Astrocyte (in vitro differentiated cells and primary cell): ENCODE measurements at regions not wholly inside any gene's neighbourhood (a gene's known extent, or its start where the extent isn't known, plus 50 kb on each side); places are given as distances from the start of the nearest gene placed in this dataset.

Experiments used
- DNase-seq: peaks from one replicate; pipeline ENCODE4 v3.0.0-alpha.2; 2010; ENCODE audit warnings: low read depth
- FAIRE-seq: peaks from 2 replicates; lab custom pipeline; 2011; peaks lifted over from hg19 to GRCh38; lab: Jason Lieb, UNC
- H2AFZ ChIP-seq: 2 replicates; pipeline ENCODE4 v1.6.0; 2012; ENCODE audit warnings: low read depth, low read length, inconsistent platforms
- H3K27ac ChIP-seq: 2 replicates; pipeline ENCODE4 v1.5.1; 2011; ENCODE audit warnings: low read depth, low read length, inconsistent platforms
- H3K27me3 ChIP-seq: 2 replicates; pipeline ENCODE4 v1.6.0; 2011; ENCODE audit warnings: low read length, inconsistent platforms; ENCODE audit not compliant: insufficient read depth
- H3K36me3 ChIP-seq: 2 replicates; pipeline ENCODE4 v1.5.1; 2011; ENCODE audit warnings: low read length, inconsistent platforms; ENCODE audit not compliant: insufficient read depth
- H3K4me1 ChIP-seq: 2 replicates; pipeline ENCODE4 v1.5.1; 2011; ENCODE audit warnings: low read length, inconsistent platforms; ENCODE audit not compliant: insufficient read depth
- H3K4me2 ChIP-seq: 2 replicates; pipeline ENCODE4 v1.6.0; 2012; ENCODE audit warnings: low read length, inconsistent platforms
- H3K4me3 ChIP-seq: 2 replicates; pipeline ENCODE4 v1.5.1; 2011; ENCODE audit warnings: low read depth, mild to moderate bottlenecking, low read length, inconsistent platforms; ENCODE audit not compliant: insufficient read depth
- H3K79me2 ChIP-seq: 2 replicates; pipeline ENCODE4 v1.6.0; 2012; ENCODE audit warnings: mild to moderate bottlenecking, low read length, inconsistent platforms; ENCODE audit not compliant: insufficient read depth
- H3K9ac ChIP-seq: 2 replicates; pipeline ENCODE4 v1.6.0; 2012; ENCODE audit warnings: mild to moderate bottlenecking, low read length, inconsistent platforms
- H3K9me3 ChIP-seq: 2 replicates; pipeline ENCODE4 v1.5.1; 2012; ENCODE audit warnings: low read depth, mild to moderate bottlenecking, low read length, inconsistent platforms; ENCODE audit not compliant: insufficient read depth
- H4K20me1 ChIP-seq: 2 replicates; pipeline ENCODE4 v1.6.0; 2012; ENCODE audit warnings: low read length, inconsistent platforms; ENCODE audit not compliant: insufficient read depth
- H3K27ac Mint-ChIP-seq: one replicate; pipeline ENCODE4 v1.8.0; 2021; ENCODE audit warnings: mild to moderate bottlenecking, mixed read lengths; ENCODE audit not compliant: unreplicated experiment
- H3K27me3 Mint-ChIP-seq: one replicate; pipeline ENCODE4 v1.8.0; 2021; ENCODE audit warnings: low read depth, mixed read lengths; ENCODE audit not compliant: unreplicated experiment
- H3K36me3 Mint-ChIP-seq: one replicate; pipeline ENCODE4 v1.8.0; 2021; ENCODE audit warnings: low read depth, mixed read lengths; ENCODE audit not compliant: unreplicated experiment
- H3K4me1 Mint-ChIP-seq: one replicate; pipeline ENCODE4 v1.8.0; 2021; ENCODE audit warnings: low read depth, mixed read lengths; ENCODE audit not compliant: unreplicated experiment
- H3K4me3 Mint-ChIP-seq: one replicate; pipeline ENCODE4 v1.8.0; 2021; ENCODE audit warnings: mild to moderate bottlenecking, moderate library complexity, mixed read lengths; ENCODE audit not compliant: unreplicated experiment
- H3K9me3 Mint-ChIP-seq: one replicate; pipeline ENCODE4 v1.8.0; 2021; ENCODE audit warnings: mild to moderate bottlenecking, mixed read lengths; ENCODE audit not compliant: unreplicated experiment
- EZH2 ChIP-seq: IDR thresholded peaks from 2 replicates; pipeline ENCODE4 v1.6.1; 2012; ENCODE audit warnings: mild to moderate bottlenecking, low read length, inconsistent platforms; ENCODE audit not compliant: insufficient read depth
- TF ChIP-seq, protein P1 (sequence below): IDR thresholded peaks from 2 replicates; pipeline ENCODE4 v1.5.1; 2011; ENCODE audit warnings: low read depth, mild to moderate bottlenecking, inconsistent platforms, low read length, moderate library complexity; ENCODE audit not compliant: insufficient read depth

DNA sequence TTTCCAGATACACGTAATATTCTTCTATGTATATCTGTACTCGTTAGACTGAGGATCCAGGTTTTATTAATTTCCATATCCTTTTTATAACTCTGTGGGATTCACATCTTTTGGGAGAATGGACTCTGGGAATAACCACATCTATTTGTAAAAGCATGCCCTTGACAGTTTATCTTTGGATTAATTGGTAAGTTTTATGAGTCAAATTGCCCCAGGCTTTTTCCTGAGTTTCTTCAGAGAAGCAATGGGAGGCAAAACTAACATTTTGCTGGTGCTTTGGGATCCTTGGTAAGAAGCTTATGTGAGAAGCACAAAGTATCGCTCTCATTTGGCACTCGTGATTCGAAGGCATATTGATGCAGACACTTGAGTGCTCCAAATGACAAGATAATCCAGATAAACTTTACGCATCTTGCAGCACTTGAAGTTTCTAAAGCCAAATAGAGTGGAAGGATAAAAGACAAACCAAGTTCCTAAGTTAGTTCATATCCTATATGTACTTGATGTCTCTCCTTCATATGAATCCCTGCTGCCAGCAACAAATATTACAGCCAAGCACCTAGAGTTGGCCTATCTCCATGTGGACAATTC is 324.7 kb downstream of the TLE4 start:
- no peak overlapping the region for H3K9ac ChIP-seq
- H3K4me3 ChIP-seq: no peak overlapping the region
- FAIRE-seq: no peak
- no peak overlapping the region for H3K27ac Mint-ChIP-seq
- no peak for DNase-seq
- no peaks in the 10 kb centered on the region for H3K36me3 Mint-ChIP-seq
- no peaks in the 10 kb centered on the region for H3K9me3 Mint-ChIP-seq
- H2AFZ ChIP-seq: no peak overlapping the region
- H3K9me3 ChIP-seq: no peaks in the 10 kb centered on the region
- H3K4me1 Mint-ChIP-seq: no peaks in the 10 kb centered on the region
- H3K36me3 ChIP-seq: no peaks in the 10 kb centered on the region
- peaks cover 3% of the 10 kb centered on the region for H3K27me3 ChIP-seq
- no peak overlapping the region for H3K4me3 Mint-ChIP-seq
- H3K27ac ChIP-seq: no peak overlapping the region
- H3K27me3 Mint-ChIP-seq: peaks cover 2% of the 10 kb centered on the region
- H3K4me1 ChIP-seq: no peaks in the 10 kb centered on the region
- no peak for TF ChIP-seq EZH2
- TF ChIP-seq, protein P1, sequence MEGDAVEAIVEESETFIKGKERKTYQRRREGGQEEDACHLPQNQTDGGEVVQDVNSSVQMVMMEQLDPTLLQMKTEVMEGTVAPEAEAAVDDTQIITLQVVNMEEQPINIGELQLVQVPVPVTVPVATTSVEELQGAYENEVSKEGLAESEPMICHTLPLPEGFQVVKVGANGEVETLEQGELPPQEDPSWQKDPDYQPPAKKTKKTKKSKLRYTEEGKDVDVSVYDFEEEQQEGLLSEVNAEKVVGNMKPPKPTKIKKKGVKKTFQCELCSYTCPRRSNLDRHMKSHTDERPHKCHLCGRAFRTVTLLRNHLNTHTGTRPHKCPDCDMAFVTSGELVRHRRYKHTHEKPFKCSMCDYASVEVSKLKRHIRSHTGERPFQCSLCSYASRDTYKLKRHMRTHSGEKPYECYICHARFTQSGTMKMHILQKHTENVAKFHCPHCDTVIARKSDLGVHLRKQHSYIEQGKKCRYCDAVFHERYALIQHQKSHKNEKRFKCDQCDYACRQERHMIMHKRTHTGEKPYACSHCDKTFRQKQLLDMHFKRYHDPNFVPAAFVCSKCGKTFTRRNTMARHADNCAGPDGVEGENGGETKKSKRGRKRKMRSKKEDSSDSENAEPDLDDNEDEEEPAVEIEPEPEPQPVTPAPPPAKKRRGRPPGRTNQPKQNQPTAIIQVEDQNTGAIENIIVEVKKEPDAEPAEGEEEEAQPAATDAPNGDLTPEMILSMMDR: no peak
- no peak overlapping the region for H3K4me2 ChIP-seq
- H3K79me2 ChIP-seq: no peaks in the 10 kb centered on the region
- no peaks in the 10 kb centered on the region for H4K20me1 ChIP-seq

DNA sequence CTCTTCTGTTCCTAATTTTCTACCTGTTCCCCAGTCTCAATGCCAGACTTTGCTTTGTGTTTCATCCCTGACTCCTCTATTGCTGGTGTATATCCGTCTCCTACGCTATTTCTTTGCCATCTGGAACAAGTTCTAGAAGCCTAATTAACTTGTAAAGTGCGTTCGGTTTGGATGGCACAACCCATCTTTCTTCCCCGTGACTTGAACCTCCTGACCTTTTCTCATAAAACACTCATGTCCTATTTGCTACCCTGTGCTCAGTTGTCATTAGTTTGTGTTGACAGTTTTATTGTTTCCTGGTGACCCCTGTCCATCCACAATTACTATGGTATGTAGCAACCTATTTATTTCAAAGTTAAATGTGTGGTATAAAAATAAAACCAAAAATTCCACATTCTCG is 323.5 kb downstream of the TLE4 start:
- no peaks in the 10 kb centered on the region for H3K4me1 Mint-ChIP-seq
- no peaks in the 10 kb centered on the region for H3K36me3 Mint-ChIP-seq
- TF ChIP-seq EZH2: no peak
- TF ChIP-seq, protein P1: no peak
- H3K9ac ChIP-seq: no peak overlapping the region
- H3K27ac Mint-ChIP-seq: no peak overlapping the region
- no peaks in the 10 kb centered on the region for H3K9me3 Mint-ChIP-seq
- DNase-seq: no peak
- H3K27me3 ChIP-seq: peaks cover 3% of the 10 kb centered on the region
- no peak overlapping the region for H3K4me3 Mint-ChIP-seq
- H3K9me3 ChIP-seq: no peaks in the 10 kb centered on the region
- no peaks in the 10 kb centered on the region for H3K27me3 Mint-ChIP-seq
- no peaks in the 10 kb centered on the region for H4K20me1 ChIP-seq
- H3K27ac ChIP-seq: no peak overlapping the region
- H2AFZ ChIP-seq: no peak overlapping the region
- no peaks in the 10 kb centered on the region for H3K79me2 ChIP-seq
- no peaks in the 10 kb centered on the region for H3K4me1 ChIP-seq
- no peaks in the 10 kb centered on the region for H3K36me3 ChIP-seq
- no peak overlapping the region for H3K4me3 ChIP-seq
- FAIRE-seq: no peak
- no peak overlapping the region for H3K4me2 ChIP-seq

DNA sequence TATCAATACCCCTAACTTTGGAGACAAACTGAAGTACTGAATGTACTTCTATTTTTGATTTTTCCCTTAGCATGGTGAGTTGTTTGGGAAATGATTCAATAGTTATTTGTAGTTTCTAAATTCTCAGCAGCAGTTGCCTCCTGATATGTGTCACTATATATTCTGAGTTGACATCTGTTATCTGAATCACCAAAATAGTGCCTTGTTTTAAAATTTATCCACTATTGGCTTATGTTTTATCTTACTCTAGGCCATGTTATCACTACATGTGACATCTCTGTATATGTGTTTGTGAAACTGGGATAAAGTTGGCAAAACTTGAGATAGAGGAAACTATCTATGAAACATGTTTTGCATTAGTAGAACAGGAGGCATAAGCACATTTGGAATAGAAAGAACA is 317.6 kb downstream of the TLE4 start:
- FAIRE-seq: no peak
- no peaks in the 10 kb centered on the region for H3K36me3 ChIP-seq
- H3K27ac Mint-ChIP-seq: no peak overlapping the region
- H3K27me3 Mint-ChIP-seq: peaks cover 9% of the 10 kb centered on the region
- H2AFZ ChIP-seq: no peak overlapping the region
- no peaks in the 10 kb centered on the region for H3K9me3 Mint-ChIP-seq
- DNase-seq: no peak
- TF ChIP-seq, protein P1: no peak
- TF ChIP-seq EZH2: no peak
- H3K9ac ChIP-seq: no peak overlapping the region
- H3K79me2 ChIP-seq: no peaks in the 10 kb centered on the region
- H4K20me1 ChIP-seq: no peaks in the 10 kb centered on the region
- H3K4me1 ChIP-seq: no peaks in the 10 kb centered on the region
- H3K4me2 ChIP-seq: no peak overlapping the region
- H3K27me3 ChIP-seq: peaks cover 3% of the 10 kb centered on the region
- H3K36me3 Mint-ChIP-seq: no peaks in the 10 kb centered on the region
- no peaks in the 10 kb centered on the region for H3K9me3 ChIP-seq
- H3K27ac ChIP-seq: no peak overlapping the region
- no peak overlapping the region for H3K4me3 Mint-ChIP-seq
- H3K4me1 Mint-ChIP-seq: no peaks in the 10 kb centered on the region
- H3K4me3 ChIP-seq: no peak overlapping the region
